GM12878 (cell line): ENCODE measurements at regions not wholly inside any gene's neighbourhood (a gene's known extent, or its start where the extent isn't known, plus 50 kb on each side); places are given as distances from the start of the nearest gene placed in this dataset.

ENCODE experiments used
- ATAC-seq: fragments of 200-7000 bp; cut with Tn5 transposase; 3 replicates; pipeline ENCODE4 v1.9.1; 2020; ENCODE audit warnings: mild to moderate bottlenecking, moderate library complexity
- BruUV-seq: library from RNA; stranded (reverse); fragments of 400-500 nt; replicated peaks from 2 replicates; lab custom pipeline; 2021; lab: Mats Ljungman, UMichigan
- CTCF ChIA-PET: fragments of 300-600 bp; sonication (Branson Sonifier 250); formaldehyde crosslinking; extraction: SDS; loops from one replicate; lab custom pipeline; 2021; ENCODE audit warnings: inconsistent platforms; lab: Yijun Ruan, JAX
- POLR2A ChIA-PET: fragments of 350-600 bp; formaldehyde crosslinking; extraction: SDS; loops from one replicate; lab custom pipeline; 2021; ENCODE audit warnings: inconsistent platforms; lab: Charles Lee
- RAD21 ChIA-PET: fragments of 300-600 bp; sonication (Branson Sonifier 250); formaldehyde crosslinking; loops from one replicate; lab custom pipeline; 2023; ENCODE audit warnings: antibody characterized with exemption; ENCODE audit not compliant: unreplicated experiment; lab: Charles Lee
- SMC1A ChIA-PET: fragments of 300-600 bp; sonication (Branson Sonifier 250); formaldehyde crosslinking; loops from one replicate; lab custom pipeline; 2023; ENCODE audit not compliant: unreplicated experiment, uncharacterized antibody; lab: Charles Lee
- DNase-seq: peaks from one replicate; pipeline ENCODE4 v3.0.0-alpha.2; 2011; ENCODE audit warnings: low read depth, low spot score
- FAIRE-seq: peaks from 3 replicates; lab custom pipeline; 2011; peaks lifted over from hg19 to GRCh38; lab: Jason Lieb, UNC
- H2AFZ ChIP-seq: 2 replicates; pipeline ENCODE4 v1.6.0; 2011; ENCODE audit warnings: low read depth, low read length, control low read depth; ENCODE audit not compliant: control insufficient read depth
- H3K27ac ChIP-seq: 2 replicates; pipeline ENCODE4 v1.5.1; 2011; ENCODE audit warnings: control low read depth; ENCODE audit not compliant: control insufficient read depth, insufficient read depth
- H3K27me3 ChIP-seq, 2 experiments: replicated peaks in 1 of 2; 2 replicates each; pipeline versions ENCODE4 v1.6.0 to v1.6.1; 2011; ENCODE audit warnings: low read length in 1 of 2; ENCODE audit not compliant: control insufficient read depth in 2 of 2, insufficient read depth in 2 of 2
- H3K36me3 ChIP-seq, 2 experiments: 2 replicates each; pipeline ENCODE4 v1.5.1; 2011; ENCODE audit warnings: low read length in 1 of 2; ENCODE audit not compliant: control insufficient read depth in 2 of 2, insufficient read depth in 2 of 2
- H3K4me1 ChIP-seq: 2 replicates; pipeline ENCODE4 v1.6.1; 2011; ENCODE audit warnings: mild to moderate bottlenecking, low read length, moderate library complexity, mixed read lengths; ENCODE audit not compliant: control insufficient read depth, insufficient read depth
- H3K4me2 ChIP-seq: 2 replicates; pipeline ENCODE4 v1.6.0; 2011; ENCODE audit warnings: control low read depth; ENCODE audit not compliant: control insufficient read depth, insufficient read depth
- H3K4me3 ChIP-seq: fragments of 200-600 bp; sonication (generic); 2 replicates; pipeline ENCODE4 v1.5.1; 2016
- H3K79me2 ChIP-seq: 2 replicates; pipeline ENCODE4 v1.6.0; 2011; ENCODE audit warnings: low read length; ENCODE audit not compliant: control insufficient read depth, insufficient read depth
- H3K9ac ChIP-seq: 2 replicates; pipeline ENCODE4 v1.8.0; 2011; ENCODE audit warnings: low read length, control low read depth, mixed read lengths; ENCODE audit not compliant: control insufficient read depth, insufficient read depth
- H3K9me3 ChIP-seq: replicated peaks from 3 replicates; pipeline ENCODE4 v1.5.1; 2011; ENCODE audit warnings: mild to moderate bottlenecking, low read length; ENCODE audit not compliant: control insufficient read depth, insufficient read depth
- H4K20me1 ChIP-seq: 2 replicates; pipeline ENCODE4 v1.6.0; 2011; ENCODE audit not compliant: control insufficient read depth, insufficient read depth
- HCFC1 ChIP-seq: fragments of 150-350 bp; IDR thresholded peaks from 2 replicates; pipeline ENCODE4 v1.6.1; 2014; ENCODE audit warnings: low read length
- HDAC6 ChIP-seq: fragments of 200-600 bp; sonication (generic); IDR thresholded peaks from one replicate; pipeline ENCODE4 v1.8.0; 2017; ENCODE audit warnings: antibody characterized with exemption; ENCODE audit not compliant: unreplicated experiment
- JUNB ChIP-seq: IDR thresholded peaks from 2 replicates; pipeline ENCODE4 v1.6.1; 2016; ENCODE audit warnings: antibody characterized with exemption, mild to moderate bottlenecking
- MEF2B ChIP-seq: fragments of 450-650 bp; IDR thresholded peaks from 2 replicates; pipeline ENCODE4 v1.6.1; 2018; ENCODE audit warnings: mild to moderate bottlenecking, moderate library complexity; ENCODE audit not compliant: partially characterized antibody, poor library complexity, severe bottlenecking
- POLR2AphosphoS2 ChIP-seq: IDR thresholded peaks from 2 replicates; pipeline ENCODE4 v1.6.1; 2011; ENCODE audit warnings: low read depth, mild to moderate bottlenecking, low read length, improper control_type of control experiment, moderate library complexity
- WGBS: methylation state at CpG from one replicate; pipeline ENCODE4 v1.1.6; 2016; ENCODE audit warnings: low lambda C conversion rate; ENCODE audit not compliant: insufficient replicate concordance, insufficient coverage; ENCODE audit errors: missing lambda C conversion rate; 5-methylcytosine and 5-hydroxymethylcytosine counted together
- in situ Hi-C: fragments of 300-500 bp; cut with MboI; formaldehyde crosslinking; loops from 9 replicates; pipeline ENCODE4 v1.14.3; 2018; ENCODE audit warnings: mixed read lengths
- intact Hi-C: fragments of 100-400 bp; cut with micrococcal nuclease; formaldehyde crosslinking; loops from one replicate; pipeline ENCODE4 v1.14.2; 2022; ENCODE audit not compliant: unreplicated experiment
- TF ChIP-seq, protein P1 (sequence below): IDR thresholded peaks from 2 replicates; pipeline ENCODE4 v1.6.1; 2012; ENCODE audit warnings: low read length, inconsistent platforms
- TF ChIP-seq, protein P2 (sequence below): IDR thresholded peaks from 2 replicates; pipeline ENCODE4 v1.6.1; 2011; ENCODE audit warnings: low read depth, low read length, improper control_type of control experiment, borderline replicate concordance

DNA sequence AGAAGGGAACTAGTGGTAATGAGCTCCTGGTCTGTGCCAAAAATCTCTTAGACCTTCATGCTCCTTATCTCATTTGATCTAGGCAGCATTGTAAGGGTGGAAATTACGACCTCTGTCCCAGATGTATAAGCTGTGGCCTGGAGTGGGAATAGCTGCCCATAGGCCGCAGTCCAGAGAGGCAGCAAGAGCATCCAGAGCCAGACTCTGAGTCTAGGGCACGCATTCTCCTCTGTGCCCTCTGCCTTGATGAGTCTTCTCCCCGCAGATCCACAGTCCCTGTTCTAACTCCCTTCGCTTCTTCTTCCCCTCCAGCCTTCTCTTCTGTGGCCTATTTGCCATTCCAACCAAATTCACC, 304.6 kb downstream of the MYCN start (continued):
- TF ChIP-seq, protein P1, sequence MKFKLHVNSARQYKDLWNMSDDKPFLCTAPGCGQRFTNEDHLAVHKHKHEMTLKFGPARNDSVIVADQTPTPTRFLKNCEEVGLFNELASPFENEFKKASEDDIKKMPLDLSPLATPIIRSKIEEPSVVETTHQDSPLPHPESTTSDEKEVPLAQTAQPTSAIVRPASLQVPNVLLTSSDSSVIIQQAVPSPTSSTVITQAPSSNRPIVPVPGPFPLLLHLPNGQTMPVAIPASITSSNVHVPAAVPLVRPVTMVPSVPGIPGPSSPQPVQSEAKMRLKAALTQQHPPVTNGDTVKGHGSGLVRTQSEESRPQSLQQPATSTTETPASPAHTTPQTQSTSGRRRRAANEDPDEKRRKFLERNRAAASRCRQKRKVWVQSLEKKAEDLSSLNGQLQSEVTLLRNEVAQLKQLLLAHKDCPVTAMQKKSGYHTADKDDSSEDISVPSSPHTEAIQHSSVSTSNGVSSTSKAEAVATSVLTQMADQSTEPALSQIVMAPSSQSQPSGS: no peak

GRCh38 chr2:16244153-16244965, 304.0 kb downstream of the MYCN start:
- SMC1A ChIA-PET: no interaction called here
- Histone ChIP-seq H3K9me3 (no peaks in the 10 kb centered on the region), H3K36me3 (no peaks in the 10 kb centered on the region), H3K27ac (no peak overlapping the region), H3K27me3 (peaks cover 0 to 2% of the 10 kb centered on the region in 2 experiments; a peak in 2 of 4 replicates), H3K4me2 (no peak overlapping the region), H3K79me2 (no peaks in the 10 kb centered on the region), H3K9ac (no peak overlapping the region), H3K4me3 (no peak overlapping the region), H4K20me1 (no peaks in the 10 kb centered on the region), H2AFZ (no peak overlapping the region), H3K4me1 (no peaks in the 10 kb centered on the region)
- intact Hi-C loops: no loop called here
- CTCF ChIA-PET: no interaction called here
- in situ Hi-C loops: no loop called here
- 10% methylated on average over 6 of the region's 6 CpGs for WGBS
- POLR2A ChIA-PET: no interaction called here
- DNase-seq (no peak), ATAC-seq (no peak), FAIRE-seq (no peak)
- TF ChIP-seq, protein P2, sequence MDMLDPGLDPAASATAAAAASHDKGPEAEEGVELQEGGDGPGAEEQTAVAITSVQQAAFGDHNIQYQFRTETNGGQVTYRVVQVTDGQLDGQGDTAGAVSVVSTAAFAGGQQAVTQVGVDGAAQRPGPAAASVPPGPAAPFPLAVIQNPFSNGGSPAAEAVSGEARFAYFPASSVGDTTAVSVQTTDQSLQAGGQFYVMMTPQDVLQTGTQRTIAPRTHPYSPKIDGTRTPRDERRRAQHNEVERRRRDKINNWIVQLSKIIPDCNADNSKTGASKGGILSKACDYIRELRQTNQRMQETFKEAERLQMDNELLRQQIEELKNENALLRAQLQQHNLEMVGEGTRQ: no peak
- TF ChIP-seq POLR2AphosphoS2: no peak
- TF ChIP-seq HDAC6: no peak
- TF ChIP-seq JUNB: no peak
- no peak for TF ChIP-seq HCFC1
- TF ChIP-seq MEF2B: no peak
- BruUV-seq: no TSS peak
- RAD21 ChIA-PET: no interaction called here
